ENCODE measurements at regions not wholly inside any gene's neighbourhood (a gene's known extent, or its start where the extent isn't known, plus 50 kb on each side); places are given as distances from the start of the nearest gene placed in this dataset.

DNA sequence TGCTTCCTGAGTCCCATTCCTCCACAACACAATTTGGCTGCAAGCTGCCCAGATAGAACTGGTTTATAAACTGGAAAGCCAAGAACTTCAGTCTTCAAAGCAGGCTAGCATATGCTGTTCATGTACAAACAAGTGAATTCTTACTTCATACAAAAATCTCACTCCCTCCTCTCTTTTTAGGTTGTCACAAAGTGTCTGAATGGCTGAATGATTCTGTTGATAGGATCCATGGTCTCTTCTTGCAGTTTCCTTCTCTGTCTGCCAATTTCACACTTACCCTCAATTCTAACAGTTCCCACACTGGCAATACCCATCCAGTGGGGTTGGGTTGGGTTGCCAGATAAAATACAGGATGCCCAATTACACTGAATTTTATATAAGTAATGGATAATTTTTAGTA lies 363.5 kb downstream of the DEPDC1B start:
- TF ChIP-seq GATA2 (IDR thresholded peaks at IDR 0.05; ENCODE audit: low read depth, low read length), result no peak
- TF ChIP-seq GATA3 (IDR thresholded peaks at IDR 0.05; ENCODE audit: low read depth, low read length), result no peak

DNA sequence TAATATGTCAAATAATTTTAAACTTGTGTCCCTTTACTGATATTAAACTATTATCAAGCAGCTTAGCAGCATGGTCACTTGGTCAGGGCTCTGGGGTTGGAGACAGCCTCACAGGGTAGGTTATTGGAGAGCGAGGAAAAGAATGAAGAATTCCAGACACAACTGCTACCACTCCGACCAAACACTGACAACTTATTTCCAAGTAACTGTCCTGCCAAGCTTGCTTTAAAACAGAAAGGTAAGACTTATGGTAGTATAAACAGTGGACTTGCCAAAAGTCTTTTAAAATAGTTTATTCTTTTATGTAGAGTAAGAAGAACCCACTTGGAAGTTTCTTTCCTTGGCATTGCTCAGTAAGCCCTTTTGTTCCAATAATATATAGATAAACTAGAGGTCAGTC lies 364.1 kb downstream of the DEPDC1B start:
- TF ChIP-seq GATA3 (IDR thresholded peaks at IDR 0.05; ENCODE audit: low read depth, low read length) (no peak), GATA2 (IDR thresholded peaks at IDR 0.05; ENCODE audit: low read depth, low read length) (no peak)

DNA sequence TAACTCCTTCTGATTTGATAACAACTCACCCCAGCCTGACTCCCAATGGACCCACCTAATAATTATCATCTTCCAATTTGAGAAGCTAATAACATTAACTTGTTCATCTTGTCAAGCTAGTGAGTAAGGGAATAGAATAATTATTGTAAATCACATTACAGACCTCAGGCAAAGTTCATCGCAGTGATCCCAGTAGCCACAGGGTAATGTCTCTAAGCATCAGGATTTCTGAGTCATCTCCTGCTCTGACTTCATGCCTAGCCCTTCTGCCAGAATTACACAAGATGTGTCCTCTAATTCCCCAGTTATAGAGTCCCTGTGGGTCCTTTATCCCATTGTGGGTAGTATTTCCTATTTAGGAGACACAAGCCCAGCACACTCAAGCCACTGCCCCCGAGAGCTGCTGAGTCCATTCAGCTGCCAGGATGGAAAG lies 365.7 kb downstream of the DEPDC1B start:
- TF ChIP-seq GATA2 (IDR thresholded peaks at IDR 0.05; ENCODE audit: low read depth, low read length) (no peak), GATA3 (IDR thresholded peaks at IDR 0.05; ENCODE audit: low read depth, low read length) (no peak)

DNA sequence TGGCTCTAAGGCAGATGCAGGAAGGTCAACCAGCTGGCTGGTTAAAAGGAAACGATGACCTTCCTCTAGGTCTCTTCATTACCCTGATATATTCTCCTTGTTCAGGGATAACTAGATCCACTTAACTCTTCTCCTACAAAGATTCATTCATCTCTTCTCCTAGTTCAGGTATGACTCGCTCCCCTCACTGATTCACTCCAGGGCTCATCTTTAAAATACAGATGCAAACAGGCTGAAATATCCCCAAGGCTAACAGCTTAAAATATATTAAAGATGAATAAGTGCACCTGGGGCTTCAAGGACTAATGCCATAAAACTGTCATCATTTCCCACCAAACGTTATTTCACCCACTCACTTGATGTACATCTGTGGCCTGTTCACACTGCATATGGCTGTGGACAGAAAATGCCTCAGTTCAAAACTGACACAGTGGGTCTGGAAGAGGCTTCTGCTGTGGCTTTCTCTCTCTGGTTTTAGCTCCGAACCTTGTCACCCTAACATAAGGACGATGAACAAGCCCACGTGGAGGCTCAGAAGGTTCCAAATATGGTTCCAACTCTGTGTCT lies 366.9 kb downstream of the DEPDC1B start:
- no peak for TF ChIP-seq GATA3 (IDR thresholded peaks at IDR 0.05; ENCODE audit: low read depth, low read length)
- TF ChIP-seq GATA2 (IDR thresholded peaks at IDR 0.05; ENCODE audit: low read depth, low read length), result no peak

DNA sequence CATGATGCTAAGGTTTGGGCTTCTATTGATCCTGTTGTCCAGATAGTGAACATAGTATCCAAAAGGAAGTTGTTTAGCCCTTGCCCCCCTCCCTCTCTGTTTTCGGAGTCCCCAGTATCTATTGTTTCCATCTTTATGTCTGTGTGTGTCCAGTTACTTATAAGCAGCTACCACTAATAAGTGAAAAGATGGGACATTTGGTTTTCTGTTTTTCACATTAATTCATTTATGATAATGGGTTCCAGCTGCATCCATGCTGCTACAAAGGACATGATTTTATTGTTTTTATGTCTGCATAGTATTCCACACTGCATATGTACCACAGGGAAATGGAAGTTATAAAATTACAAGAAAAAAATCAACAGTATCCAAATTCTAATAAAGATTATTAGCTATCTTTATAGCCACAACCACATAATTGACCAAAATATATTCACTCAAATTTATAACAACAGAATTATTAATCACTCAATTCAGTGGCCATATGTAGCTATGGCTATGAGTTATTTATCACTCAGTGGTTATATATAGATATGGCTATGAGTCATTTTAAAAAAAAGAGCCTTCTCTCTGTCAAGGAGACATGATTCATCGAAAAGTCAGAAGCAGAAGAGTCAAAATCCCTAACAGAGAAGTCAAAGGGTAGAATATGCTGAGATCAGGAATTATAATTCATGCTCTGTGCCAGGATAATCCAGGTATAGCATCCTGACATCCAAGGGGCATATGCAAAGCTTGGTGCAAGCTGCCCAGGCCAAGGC lies 367.5 kb downstream of the DEPDC1B start:
- TF ChIP-seq GATA3 (IDR thresholded peaks at IDR 0.05; ENCODE audit: low read depth, low read length) (peak; percentile 32; the same call in 1 of the 2 replicates), GATA2 (IDR thresholded peaks at IDR 0.05; ENCODE audit: low read depth, low read length) (no peak)

DNA sequence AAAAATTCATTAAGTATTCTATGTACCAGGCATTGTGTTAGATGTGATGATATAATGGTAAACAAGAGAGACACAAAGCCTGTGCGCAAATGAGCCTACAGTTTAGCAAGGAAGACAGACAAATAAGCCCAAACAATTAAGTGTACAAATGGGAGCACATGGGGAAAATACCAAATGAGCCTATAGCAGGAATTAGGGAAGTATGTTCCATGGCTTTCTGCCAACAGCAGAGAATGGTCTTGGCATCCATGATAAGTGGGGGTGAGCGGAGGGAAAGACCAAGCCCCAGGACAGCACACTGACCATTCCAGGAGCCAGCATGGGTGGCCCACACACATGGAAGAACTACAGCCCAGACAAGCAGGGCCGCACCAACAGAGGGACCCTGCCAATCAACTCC lies 369.7 kb downstream of the DEPDC1B start:
- TF ChIP-seq GATA3 (IDR thresholded peaks at IDR 0.05; ENCODE audit: low read depth, low read length) (no peak), GATA2 (IDR thresholded peaks at IDR 0.05; ENCODE audit: low read depth, low read length) (no peak)

DNA sequence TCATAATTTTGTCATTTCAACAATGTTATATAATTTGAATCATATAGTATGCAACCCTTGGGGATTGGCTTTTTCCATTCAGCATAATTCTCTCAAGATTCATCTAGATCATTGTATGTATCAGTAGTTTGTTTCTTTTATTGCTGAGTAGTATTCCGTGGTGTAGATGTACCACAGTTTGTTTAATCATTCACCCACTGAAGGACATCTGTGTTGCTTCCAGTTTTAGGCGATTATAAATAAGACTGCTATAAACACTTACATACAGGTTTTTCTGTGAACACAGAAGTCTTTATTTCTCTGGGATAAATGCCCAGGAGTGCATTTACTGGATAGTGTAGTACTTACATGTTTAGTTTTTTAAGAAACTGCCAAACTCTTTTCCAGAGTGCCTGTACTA lies 374.1 kb downstream of the DEPDC1B start:
- TF ChIP-seq GATA2 (IDR thresholded peaks at IDR 0.05; ENCODE audit: low read depth, low read length), result no peak
- no peak for TF ChIP-seq GATA3 (IDR thresholded peaks at IDR 0.05; ENCODE audit: low read depth, low read length)

DNA sequence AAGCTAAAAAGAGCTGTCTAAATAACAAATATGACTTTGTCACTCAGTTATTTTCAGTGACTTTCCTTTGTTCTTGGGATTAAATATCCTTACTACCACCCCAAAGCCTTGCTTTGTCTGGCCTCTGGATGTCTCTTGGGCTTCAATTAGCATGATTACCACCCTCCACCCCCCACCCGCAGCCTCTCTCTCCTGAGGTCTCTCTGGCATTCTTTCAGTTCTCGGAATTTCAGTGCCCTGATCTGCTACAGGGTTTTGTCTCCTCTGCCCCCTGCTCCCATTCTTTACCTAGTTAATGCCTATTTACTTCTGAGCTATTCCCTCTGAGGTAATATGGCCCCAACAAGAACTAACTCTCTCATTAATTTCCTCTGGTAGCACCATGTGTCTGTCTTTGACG lies 376.4 kb downstream of the DEPDC1B start:
- TF ChIP-seq GATA3 (IDR thresholded peaks at IDR 0.05; ENCODE audit: low read depth, low read length) (no peak), GATA2 (IDR thresholded peaks at IDR 0.05; ENCODE audit: low read depth, low read length) (no peak)

DNA sequence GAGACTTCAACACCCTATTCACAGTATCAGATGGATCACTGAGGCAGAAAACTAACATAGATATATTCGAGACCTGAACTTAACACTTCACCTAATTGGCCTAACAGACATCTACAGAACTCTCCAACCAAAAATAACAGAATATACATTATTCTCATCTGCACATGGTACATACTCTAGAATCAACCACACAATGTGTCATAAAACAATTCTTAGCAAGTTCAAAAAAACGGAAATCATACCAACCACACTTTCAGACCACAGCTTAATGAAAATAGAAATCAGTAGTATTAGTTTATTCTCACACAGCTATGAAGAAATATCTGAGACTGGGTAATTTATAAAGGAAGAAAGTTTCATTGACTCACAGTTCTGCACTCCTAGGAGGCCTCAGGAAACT lies 387.9 kb downstream of the DEPDC1B start:
- TF ChIP-seq GATA2 (IDR thresholded peaks at IDR 0.05; ENCODE audit: low read depth, low read length) (no peak), GATA3 (IDR thresholded peaks at IDR 0.05; ENCODE audit: low read depth, low read length) (no peak)

DNA sequence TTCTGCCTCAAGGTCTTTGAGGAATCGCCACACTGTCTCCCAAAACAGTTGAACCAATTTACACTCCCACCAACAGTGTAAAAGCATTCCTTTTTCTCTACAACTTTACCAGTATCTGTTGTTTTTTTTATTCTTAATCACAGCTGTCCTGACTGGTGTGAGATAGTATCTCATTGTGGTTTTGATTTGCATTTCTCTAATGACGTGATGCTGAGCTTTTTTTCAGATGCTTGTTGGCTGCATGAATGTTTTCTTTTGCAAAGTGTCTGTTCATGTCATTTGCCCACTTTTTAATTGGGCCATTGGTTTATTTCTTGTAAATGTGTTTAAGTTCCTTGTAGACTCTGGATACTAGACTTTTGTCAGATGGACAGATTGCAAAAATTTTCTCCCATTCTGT lies 400.0 kb downstream of the DEPDC1B start:
- TF ChIP-seq GATA3 (IDR thresholded peaks at IDR 0.05; ENCODE audit: low read depth, low read length), result no peak
- TF ChIP-seq GATA2 (IDR thresholded peaks at IDR 0.05; ENCODE audit: low read depth, low read length), result no peak

DNA sequence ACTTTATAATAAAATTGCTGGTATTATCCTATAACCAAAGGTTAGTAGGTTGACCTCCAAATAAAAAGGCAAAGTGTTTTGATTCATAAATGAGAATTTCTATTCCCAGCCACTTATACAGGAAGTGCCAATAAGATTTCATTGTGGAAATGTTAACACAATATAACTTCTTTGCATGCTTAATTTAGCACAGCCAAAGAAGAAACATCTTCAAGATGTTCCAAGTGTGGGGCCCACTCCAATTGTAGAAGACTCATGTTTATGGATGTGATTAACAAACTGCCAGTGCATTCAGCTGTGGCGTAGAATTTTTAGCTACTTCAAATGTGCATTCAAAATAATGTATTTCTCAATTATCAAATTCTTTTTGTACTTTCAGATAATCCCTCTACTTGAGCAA lies 402.3 kb downstream of the DEPDC1B start:
- TF ChIP-seq GATA3 (IDR thresholded peaks at IDR 0.05; ENCODE audit: low read depth, low read length) (no peak), GATA2 (IDR thresholded peaks at IDR 0.05; ENCODE audit: low read depth, low read length) (no peak)

DNA sequence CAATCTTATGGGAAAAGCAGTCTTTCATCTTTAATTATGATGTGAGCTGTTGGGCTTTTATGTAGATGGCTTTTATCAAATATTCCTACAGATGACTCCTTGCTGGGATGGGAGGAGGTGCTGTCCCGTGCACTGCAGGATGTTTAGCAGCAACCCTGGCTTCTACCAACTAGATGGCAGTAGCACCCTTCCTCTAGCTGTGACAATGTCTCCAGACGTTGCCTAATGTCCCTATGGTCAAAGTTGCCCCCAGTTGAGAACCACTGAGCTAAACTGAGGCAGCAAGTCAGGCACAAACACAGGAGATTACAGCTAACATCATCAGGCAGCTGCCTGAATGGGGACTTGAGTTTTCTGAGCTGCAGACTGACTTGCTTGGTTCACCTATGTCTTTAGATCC lies 401.9 kb upstream of the PDE4D start:
- no peak for TF ChIP-seq GATA3 (IDR thresholded peaks at IDR 0.05; ENCODE audit: low read depth, low read length)
- TF ChIP-seq GATA2 (IDR thresholded peaks at IDR 0.05; ENCODE audit: low read depth, low read length), result no peak

DNA sequence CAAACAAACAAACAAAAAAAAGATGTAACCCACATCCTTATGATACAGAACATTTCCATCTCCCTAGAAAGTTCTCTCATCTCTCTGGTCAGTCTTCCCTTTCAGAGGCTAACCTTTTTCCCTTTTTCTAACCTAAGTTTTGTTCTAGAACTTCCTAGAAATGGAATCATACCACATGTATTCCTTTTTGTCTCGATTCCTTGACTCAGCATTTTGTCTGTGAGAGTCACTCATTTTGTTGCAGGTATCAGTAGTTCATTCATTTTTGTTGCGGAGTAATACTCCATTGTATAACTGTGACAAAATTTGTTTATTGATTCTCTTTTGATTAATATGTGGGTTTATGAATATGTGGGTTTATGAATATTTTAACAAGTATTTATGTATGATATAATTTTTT lies 400.0 kb upstream of the PDE4D start:
- no peak for TF ChIP-seq GATA2 (IDR thresholded peaks at IDR 0.05; ENCODE audit: low read depth, low read length)
- no peak for TF ChIP-seq GATA3 (IDR thresholded peaks at IDR 0.05; ENCODE audit: low read depth, low read length)

DNA sequence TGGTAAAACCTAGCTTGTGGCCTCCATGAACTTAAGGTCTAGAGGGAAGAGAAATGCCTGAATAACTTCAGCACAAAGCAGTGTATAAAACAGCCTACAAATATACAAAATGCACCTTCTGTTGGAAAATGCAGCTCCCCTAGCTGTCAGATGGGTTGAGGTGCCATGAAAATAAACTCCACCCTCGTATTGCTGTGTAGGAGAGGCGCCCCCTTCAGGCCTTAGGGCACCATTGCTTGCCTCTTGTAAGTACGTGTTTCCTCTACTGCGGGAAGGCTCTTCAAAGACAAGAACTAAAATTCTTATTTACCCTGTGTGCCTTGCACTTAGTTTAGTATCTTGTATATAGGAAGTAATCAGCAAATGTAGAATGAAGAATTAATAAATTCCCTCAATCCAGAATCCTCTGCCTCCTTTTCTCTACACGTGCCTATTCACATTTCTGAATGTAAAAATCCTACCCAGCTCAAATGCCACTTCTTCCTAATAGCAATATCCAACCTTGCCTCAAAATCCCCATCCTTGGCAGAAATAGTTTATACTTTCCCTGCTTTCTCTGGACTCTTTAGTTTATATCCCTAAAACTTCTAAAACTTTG lies 393.7 kb upstream of the PDE4D start:
- TF ChIP-seq GATA2 (IDR thresholded peaks at IDR 0.05; ENCODE audit: low read depth, low read length), result no peak
- TF ChIP-seq GATA3 (IDR thresholded peaks at IDR 0.05; ENCODE audit: low read depth, low read length), result no peak

DNA sequence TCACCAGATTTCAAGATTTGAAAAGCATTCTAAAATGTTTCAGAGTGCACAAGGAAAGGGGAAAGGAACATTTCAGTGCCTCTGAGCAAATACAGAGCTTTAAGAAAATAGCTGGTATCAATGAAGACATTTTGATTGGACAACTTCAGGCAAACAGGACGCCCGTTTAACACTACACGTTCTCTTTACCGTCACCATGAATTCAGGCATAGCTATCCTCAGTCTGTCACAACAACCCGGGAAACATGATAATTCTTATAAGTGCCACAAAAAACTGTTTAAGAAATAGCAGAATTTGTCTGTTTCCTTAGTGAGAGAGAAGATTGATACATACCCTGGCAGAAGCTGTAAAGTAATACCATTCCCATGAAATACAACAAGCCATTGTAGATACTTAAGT lies 392.4 kb upstream of the PDE4D start:
- no peak for TF ChIP-seq GATA3 (IDR thresholded peaks at IDR 0.05; ENCODE audit: low read depth, low read length)
- no peak for TF ChIP-seq GATA2 (IDR thresholded peaks at IDR 0.05; ENCODE audit: low read depth, low read length)

Data from SH-SY5Y (cell line).